HEK293 (cell line): ENCODE measurements at regions not wholly inside any gene's neighbourhood (a gene's known extent, or its start where the extent isn't known, plus 50 kb on each side); places are given as distances from the start of the nearest gene placed in this dataset.

Experiments used
- CTCF ChIA-PET: fragments of 350-600 bp; formaldehyde crosslinking; extraction: SDS; loops from one replicate; lab custom pipeline; 2021; ENCODE audit warnings: antibody characterized with exemption; lab: Yijun Ruan, JAX
- POLR2A ChIA-PET: fragments of 300-600 bp; formaldehyde crosslinking; extraction: SDS; loops from one replicate; lab custom pipeline; 2020; ENCODE audit warnings: antibody characterized with exemption, inconsistent platforms; lab: Yijun Ruan, JAX
- H3K27ac ChIP-seq: fragments of 200-500 bp; sonication (Bioruptor generic); 2 replicates; pipeline ENCODE4 v1.5.1; 2014; ENCODE audit warnings: low read depth, low read length, control low read depth, inconsistent platforms; ENCODE audit errors: extremely low read depth
- H3K36me3 ChIP-seq, 2 experiments: fragments of 200-500 bp in 1 of 2; sonication (Bioruptor generic) in 1 of 2; 1 replicate in 1 of 2; 2 replicates in 1 of 2; pipeline ENCODE4 v1.5.1; 2014 to 2017; ENCODE audit warnings: inconsistent platforms in 2 of 2, low read length in 2 of 2; ENCODE audit not compliant: control insufficient read depth in 2 of 2, insufficient read depth in 1 of 2
- H3K4me1 ChIP-seq: fragments of 200-500 bp; sonication (Bioruptor generic); 2 replicates; pipeline ENCODE4 v1.5.1; 2014; ENCODE audit warnings: mild to moderate bottlenecking, low read length, inconsistent platforms; ENCODE audit not compliant: control insufficient read depth, insufficient read depth
- H3K4me3 ChIP-seq: 2 replicates; pipeline ENCODE4 v1.5.1; 2011; ENCODE audit warnings: low read depth, mild to moderate bottlenecking, control low read depth, low read length, moderate library complexity
- H3K9me3 ChIP-seq: fragments of 200-500 bp; sonication (Bioruptor generic); 2 replicates; pipeline ENCODE4 v1.5.1; 2014; ENCODE audit warnings: low read depth, low read length, inconsistent platforms; ENCODE audit not compliant: control insufficient read depth, insufficient read depth
- BCL6B ChIP-seq: fragments of 450-650 bp; formaldehyde crosslinking; IDR thresholded peaks from 2 replicates; pipeline ENCODE4 v1.5.1; 2017; ENCODE audit warnings: missing biosample characterization, missing genetic modification characterization
- GLIS1 ChIP-seq: fragments of 450-650 bp; formaldehyde crosslinking; IDR thresholded peaks from 2 replicates; pipeline ENCODE4 v1.5.1; 2016; ENCODE audit warnings: missing biosample characterization, missing genetic modification characterization
- IKZF3 ChIP-seq: fragments of 450-650 bp; IDR thresholded peaks from 2 replicates; pipeline ENCODE4 v1.5.0; 2018; ENCODE audit warnings: missing biosample characterization, mild to moderate bottlenecking, missing genetic modification characterization, moderate library complexity
- OVOL3 ChIP-seq: fragments of 450-650 bp; formaldehyde crosslinking; IDR thresholded peaks from 2 replicates; pipeline ENCODE4 v1.5.1; 2016; ENCODE audit warnings: missing biosample characterization, missing genetic modification characterization
- SCRT1 ChIP-seq: fragments of 450-650 bp; formaldehyde crosslinking; IDR thresholded peaks from 2 replicates; pipeline ENCODE4 v1.5.1; 2016; ENCODE audit warnings: missing biosample characterization, missing genetic modification characterization, borderline replicate concordance
- SP3 ChIP-seq: fragments of 450-650 bp; formaldehyde crosslinking; IDR thresholded peaks from 2 replicates; pipeline ENCODE4 v1.5.1; 2016; ENCODE audit warnings: missing biosample characterization, missing genetic modification characterization
- ZBTB1 ChIP-seq: fragments of 450-650 bp; formaldehyde crosslinking; IDR thresholded peaks from 2 replicates; pipeline ENCODE4 v1.5.1; 2016; ENCODE audit warnings: missing biosample characterization, missing genetic modification characterization
- ZFHX2 ChIP-seq: fragments of 450-650 bp; formaldehyde crosslinking; conservative IDR thresholded peaks from 2 replicates; pipeline ENCODE4 v1.5.1; 2016; ENCODE audit warnings: missing biosample characterization, missing genetic modification characterization
- ZFP3 ChIP-seq: fragments of 450-650 bp; formaldehyde crosslinking; IDR thresholded peaks from 2 replicates; pipeline ENCODE4 v1.5.1; 2016; ENCODE audit warnings: low read depth, missing biosample characterization, missing genetic modification characterization
- ZNF169 ChIP-seq: fragments of 450-650 bp; formaldehyde crosslinking; IDR thresholded peaks from 2 replicates; pipeline ENCODE4 v1.5.1; 2016; ENCODE audit warnings: missing biosample characterization, missing genetic modification characterization
- ZNF202 ChIP-seq: fragments of 450-650 bp; formaldehyde crosslinking; IDR thresholded peaks from 2 replicates; pipeline ENCODE4 v1.5.1; 2016; ENCODE audit warnings: missing biosample characterization, missing genetic modification characterization, borderline replicate concordance
- ZNF214 ChIP-seq: fragments of 450-650 bp; formaldehyde crosslinking; IDR thresholded peaks from 2 replicates; pipeline ENCODE4 v1.5.1; 2017; ENCODE audit warnings: missing biosample characterization, mild to moderate bottlenecking, missing genetic modification characterization, borderline replicate concordance
- ZNF274 ChIP-seq, 2 experiments: fragments of 200-500 bp in 1 of 2; fragments of 450-650 bp in 1 of 2; sonication (Bioruptor generic) in 1 of 2; formaldehyde crosslinking in 1 of 2; IDR thresholded peaks; 2 replicates each; pipeline versions ENCODE4 v1.5.1 to v1.6.1; 2014 to 2016; ENCODE audit warnings: borderline replicate concordance in 1 of 2, inconsistent platforms in 1 of 2, low read length in 1 of 2, missing biosample characterization in 1 of 2, missing genetic modification characterization in 1 of 2
- ZNF416 ChIP-seq: fragments of 450-650 bp; formaldehyde crosslinking; IDR thresholded peaks from 2 replicates; pipeline ENCODE4 v1.5.1; 2016; ENCODE audit warnings: missing biosample characterization, missing genetic modification characterization
- ZNF501 ChIP-seq: fragments of 450-650 bp; formaldehyde crosslinking; IDR thresholded peaks from 2 replicates; pipeline ENCODE4 v1.5.1; 2016; ENCODE audit warnings: missing biosample characterization, missing genetic modification characterization
- ZNF544 ChIP-seq: fragments of 450-650 bp; formaldehyde crosslinking; IDR thresholded peaks from 2 replicates; pipeline ENCODE4 v1.5.0; 2017; ENCODE audit warnings: missing biosample characterization, missing genetic modification characterization
- ZNF560 ChIP-seq: fragments of 450-650 bp; formaldehyde crosslinking; IDR thresholded peaks from 2 replicates; pipeline ENCODE4 v1.5.1; 2017; ENCODE audit warnings: missing biosample characterization, missing genetic modification characterization, borderline replicate concordance
- ZNF580 ChIP-seq: fragments of 450-650 bp; formaldehyde crosslinking; IDR thresholded peaks from 2 replicates; pipeline ENCODE4 v1.5.1; 2016; ENCODE audit warnings: missing biosample characterization, missing genetic modification characterization
- ZNF639 ChIP-seq: fragments of 450-650 bp; formaldehyde crosslinking; IDR thresholded peaks from 2 replicates; pipeline ENCODE4 v1.5.1; 2016; ENCODE audit warnings: missing biosample characterization, missing genetic modification characterization
- ZNF692 ChIP-seq: fragments of 450-650 bp; formaldehyde crosslinking; IDR thresholded peaks from 2 replicates; pipeline ENCODE4 v1.5.1; 2016; ENCODE audit warnings: missing biosample characterization, missing genetic modification characterization

- H3K27ac ChIP-seq, result peak overlapping the region; percentile 94
- peaks cover 0 to 61% of the 10 kb centered on the region in 2 experiments; a peak in 2 of 3 replicates for H3K36me3 ChIP-seq
- H3K4me1 ChIP-seq, result peaks cover 15% of the 10 kb centered on the region
- H3K9me3 ChIP-seq, result no peaks in the 10 kb centered on the region
- ChIA-PET POLR2A (no interaction called here), CTCF (no interaction called here)
- TF ChIP-seq GLIS1 (tag by site-specific recombination), result no peak
- no peak for TF ChIP-seq ZNF214 (tag by site-specific recombination)
- TF ChIP-seq SP3, result no peak
- TF ChIP-seq ZNF580, result no peak
- no peak for TF ChIP-seq ZNF274 (IDR thresholded peaks at IDR 0.05; ENCODE audit: low read length)
- no peak for TF ChIP-seq ZNF274 (tag by site-specific recombination; IDR thresholded peaks at IDR 0.05; ENCODE audit: borderline replicate concordance)
- no peak for TF ChIP-seq ZBTB1
- TF ChIP-seq ZNF169, result no peak
- TF ChIP-seq ZFP3 (tag by site-specific recombination), result no peak
- no peak for TF ChIP-seq OVOL3 (tag by site-specific recombination)
- no peak for TF ChIP-seq ZNF202 (tag by site-specific recombination)
- no peak for TF ChIP-seq ZNF639
- no peak for TF ChIP-seq ZFHX2 (tag by site-specific recombination)
- TF ChIP-seq SCRT1 (tag by site-specific recombination), result no peak
- no peak for TF ChIP-seq ZNF692 (tag by site-specific recombination)
- TF ChIP-seq IKZF3 (tag by site-specific recombination), result no peak
- TF ChIP-seq ZNF560 (tag by site-specific recombination), result no peak
- no peak for TF ChIP-seq ZNF501 (tag by site-specific recombination)
- TF ChIP-seq BCL6B, result no peak
- TF ChIP-seq ZNF416, result no peak
- no peak for TF ChIP-seq ZNF544 (tag by site-specific recombination)
- no peak overlapping the region for H3K4me3 ChIP-seq
Measured at GRCh38 chr12:124423761-124424515, 129.0 kb downstream of the RFLNA start.
